AG10803 (cell line): ENCODE measurements at regions not wholly inside any gene's neighbourhood (a gene's known extent, or its start where the extent isn't known, plus 50 kb on each side); places are given as distances from the start of the nearest gene placed in this dataset.

Experiments used
- DNase-seq: peaks from one replicate; pipeline ENCODE4 v3.0.0; 2010; ENCODE audit warnings: low read depth
- H3K4me3 ChIP-seq: 2 replicates; pipeline ENCODE4 v1.5.1; 2011; ENCODE audit warnings: mild to moderate bottlenecking, low read length, control low read depth
- CTCF ChIP-seq: conservative IDR thresholded peaks from 2 replicates; pipeline ENCODE4 v1.5.1; 2011; ENCODE audit warnings: mild to moderate bottlenecking, low read length, control low read depth, inconsistent platforms

GRCh38 chr16:81164958-81165357 is 68.8 kb upstream of the GCSH start:
- DNase-seq = no peak
- no peak for TF ChIP-seq CTCF
- H3K4me3 ChIP-seq = no peak overlapping the region

- DNase-seq = no peak
- no peak overlapping the region for H3K4me3 ChIP-seq
- TF ChIP-seq CTCF = no peak
Observed at GRCh38 chr16:81164481-81164880, 68.3 kb upstream of the GCSH start.

- TF ChIP-seq CTCF = no peak
- no peak overlapping the region for H3K4me3 ChIP-seq
- DNase-seq = no peak
Observed at GRCh38 chr16:81163671-81164070, 67.5 kb upstream of the GCSH start.

DNA sequence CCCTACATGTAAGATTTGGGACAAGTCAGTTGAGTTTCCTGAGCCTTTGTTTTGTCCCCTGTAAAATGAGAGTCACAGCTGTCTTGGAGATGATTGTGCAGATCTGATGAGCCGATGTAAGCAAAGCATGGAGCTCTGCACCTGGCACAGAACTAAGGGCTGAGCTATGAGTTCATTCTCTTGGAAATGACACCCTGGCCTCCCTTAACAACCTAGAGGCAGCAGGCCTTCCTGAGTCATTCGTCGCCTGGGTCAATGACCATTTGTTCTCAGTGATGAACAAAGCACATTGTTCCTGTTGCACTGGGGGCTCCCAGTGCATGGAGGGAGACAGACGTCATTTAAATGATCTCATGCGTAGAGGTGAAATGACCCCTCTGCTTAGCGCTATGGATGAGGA is 62.8 kb upstream of the GCSH start:
- DNase-seq = no peak
- H3K4me3 ChIP-seq = no peak overlapping the region
- TF ChIP-seq CTCF = no peak

GRCh38 chr16:81155769-81156168 is 59.6 kb upstream of the GCSH start:
- no peak for DNase-seq
- no peak for TF ChIP-seq CTCF
- no peak overlapping the region for H3K4me3 ChIP-seq

GRCh38 chr16:81151648-81152310 is 55.6 kb upstream of the GCSH start:
- TF ChIP-seq CTCF = no peak
- no peak for DNase-seq
- no peak overlapping the region for H3K4me3 ChIP-seq

GRCh38 chr16:81149614-81150013 is 53.4 kb upstream of the GCSH start:
- no peak for DNase-seq
- no peak for TF ChIP-seq CTCF
- H3K4me3 ChIP-seq = no peak overlapping the region
